RCC 7860 (cell line): ENCODE measurements at regions not wholly inside any gene's neighbourhood (a gene's known extent, or its start where the extent isn't known, plus 50 kb on each side); places are given as distances from the start of the nearest gene placed in this dataset.
A peak's percentile ranks its signal among the peaks of the same experiment; 100 is the strongest.
"Not testable (repeated sequence)": the region's sequence is repeated elsewhere in the genome, so short reads cannot be mapped to it uniquely, and the experiment has no call there.

ENCODE experiments used
- DNase-seq: peaks from one replicate; pipeline ENCODE4 v3.0.0-alpha.2; 2015; ENCODE audit warnings: low spot score
- FAIRE-seq: peaks from 2 replicates; lab custom pipeline; 2012; peaks lifted over from hg19 to GRCh38; lab: Jason Lieb, UNC

DNA sequence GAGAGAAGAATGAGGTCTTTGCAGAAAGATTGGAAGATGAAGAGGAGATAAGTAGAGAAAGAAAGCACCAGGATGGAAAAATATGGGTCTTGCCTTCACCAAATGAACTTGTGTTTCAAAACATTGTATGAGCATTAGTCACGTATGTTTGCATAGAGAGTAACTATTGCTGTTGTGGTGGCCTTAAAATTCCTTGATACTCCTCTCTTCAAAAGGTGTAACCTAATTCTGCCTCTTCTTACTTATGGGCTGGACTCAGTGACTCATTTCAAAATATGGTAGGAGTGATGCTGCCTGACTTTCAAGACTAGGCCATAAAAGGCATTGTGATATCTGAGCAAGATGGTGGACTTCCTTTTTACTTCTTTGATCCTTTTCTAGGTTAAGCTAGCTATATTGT lies 228.7 kb upstream of the ZNF385D start:
- DNase-seq (peak; percentile 28), FAIRE-seq (no peak)

DNA sequence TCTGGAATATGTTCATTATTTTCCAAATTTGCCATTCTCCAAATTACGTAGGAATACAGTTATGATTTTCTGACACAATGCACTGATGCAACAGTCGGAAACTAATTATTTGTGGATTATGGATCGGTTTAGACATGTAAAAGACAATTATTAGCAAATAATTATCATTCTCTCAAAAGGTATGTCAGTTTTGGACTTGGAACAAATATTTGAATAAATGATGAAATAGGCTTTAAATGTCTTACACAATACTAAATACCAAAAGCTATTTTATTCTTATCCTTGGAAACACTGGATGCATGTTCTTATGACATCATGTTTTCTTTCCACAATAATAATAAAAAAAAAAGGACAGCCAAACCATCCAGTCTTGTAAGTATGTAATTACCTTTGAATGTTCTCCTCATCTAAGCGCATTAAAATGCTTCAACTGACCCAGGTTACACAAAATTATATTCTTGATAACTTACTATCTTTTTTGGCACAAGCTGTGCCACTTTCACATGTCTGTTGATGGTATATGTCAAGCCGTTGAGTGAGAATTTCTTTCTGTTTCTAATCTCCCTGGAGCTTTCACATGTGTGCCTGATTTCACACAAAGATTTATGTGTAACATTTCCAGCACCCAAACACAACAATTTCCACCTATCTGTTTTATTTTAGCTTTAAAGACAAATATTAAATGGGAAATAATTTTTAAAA lies 238.5 kb upstream of the ZNF385D start:
- no peak for DNase-seq

DNA sequence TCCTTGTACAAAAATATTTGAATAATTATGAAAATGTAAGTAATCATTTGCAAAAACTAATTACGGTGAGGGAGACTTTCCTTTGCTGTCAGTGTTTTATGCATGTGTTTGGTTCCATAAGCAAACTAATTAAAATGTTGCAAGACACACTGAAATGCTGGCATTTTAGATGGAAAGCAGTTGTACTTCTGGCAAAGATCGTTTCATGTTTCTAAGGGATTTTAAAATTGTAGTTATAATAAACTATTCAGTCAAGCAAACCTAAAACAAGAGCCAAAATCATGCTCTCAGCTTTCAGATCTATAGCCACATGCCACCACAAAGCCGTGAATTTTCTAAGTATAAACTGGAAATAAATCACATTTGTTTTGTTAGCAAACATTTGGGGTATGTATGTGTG lies 240.1 kb upstream of the ZNF385D start:
- DNase-seq (no peak), FAIRE-seq (no peak)

More for the DNA sequence above, 238.5 kb upstream of the ZNF385D start:
- FAIRE-seq, result no peak

DNA sequence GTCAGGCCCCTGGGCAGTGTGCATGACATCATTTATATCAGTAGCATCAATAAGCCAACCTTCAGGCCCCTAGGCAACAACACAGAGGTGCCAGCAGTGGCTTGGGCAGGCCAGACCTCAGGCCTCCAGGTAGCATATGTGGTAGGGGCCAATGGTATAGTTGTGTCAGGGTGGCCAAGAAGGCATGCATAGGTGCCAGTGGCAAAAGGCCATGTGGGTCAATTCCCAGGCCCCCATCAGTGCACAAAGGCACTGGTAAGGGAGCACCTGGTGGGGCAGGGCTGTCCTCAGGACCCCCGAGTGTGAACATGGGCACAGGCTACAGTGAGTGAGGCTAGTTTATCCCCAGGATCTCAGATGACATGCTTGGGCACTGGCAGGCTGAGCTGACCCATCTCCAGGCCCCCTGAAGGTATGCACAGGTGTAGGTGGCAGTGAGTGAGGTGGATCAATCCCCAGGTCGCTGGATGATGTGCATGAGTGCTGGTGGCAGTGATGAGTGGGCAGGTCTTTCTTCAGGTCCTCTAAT lies 244.1 kb upstream of the ZNF385D start:
- no peak for FAIRE-seq
- no peak for DNase-seq

DNA sequence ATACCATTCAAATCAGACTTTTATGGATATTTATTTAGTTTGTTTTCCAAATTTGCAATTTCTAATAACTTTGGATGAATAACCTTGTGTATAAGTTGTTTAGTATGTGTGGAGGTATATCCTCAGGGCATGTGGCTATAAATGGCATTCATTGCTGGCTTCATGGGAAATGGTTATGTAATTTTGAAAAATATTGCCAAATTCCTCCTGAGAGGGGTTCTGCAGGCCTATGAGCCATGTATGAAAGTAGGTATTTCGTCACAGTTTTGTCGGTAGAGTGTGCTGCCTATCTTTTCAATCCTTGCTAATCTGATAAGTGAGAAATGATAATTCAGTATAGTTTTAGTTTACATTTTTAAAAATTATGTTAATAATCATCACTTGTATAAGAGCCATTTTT lies 256.4 kb upstream of the ZNF385D start:
- FAIRE-seq (no peak), DNase-seq (no peak)

DNA sequence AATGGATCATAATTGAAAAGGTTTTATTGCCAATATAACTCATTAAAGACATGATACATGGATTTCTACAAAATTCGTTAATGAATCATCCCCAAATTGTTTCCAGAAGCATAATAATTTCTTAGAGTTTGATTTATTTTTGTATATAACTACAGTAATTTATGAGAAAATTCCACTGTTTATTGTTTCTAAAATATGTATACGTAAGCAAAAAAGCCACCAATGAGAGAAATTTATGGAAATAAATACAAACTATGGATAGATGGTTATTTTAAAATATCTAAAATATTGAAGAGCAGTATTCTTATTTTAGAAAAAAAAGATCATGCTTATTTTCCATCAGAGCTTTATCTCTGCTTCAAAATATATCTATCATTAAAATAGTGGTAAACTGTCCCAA lies 260.0 kb upstream of the ZNF385D start:
- no peak for FAIRE-seq
- no peak for DNase-seq

DNA sequence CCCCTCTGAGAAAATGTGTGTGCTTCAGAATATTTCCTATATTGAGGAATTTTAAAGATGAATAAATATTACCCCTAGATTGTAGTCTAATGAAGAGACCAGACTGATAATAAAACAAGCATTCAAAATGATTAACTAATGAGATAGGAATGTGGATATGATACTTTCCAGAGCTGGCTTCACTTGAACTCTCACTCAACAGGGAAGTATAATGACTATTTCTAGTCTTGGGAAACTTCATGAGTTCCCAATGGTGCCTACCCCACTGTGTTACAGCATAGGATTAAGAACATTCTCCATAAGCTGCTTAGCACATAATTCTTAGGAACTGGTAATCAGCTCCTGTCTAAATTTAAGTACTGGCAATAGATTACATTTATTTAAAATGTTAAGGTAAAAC lies 261.5 kb upstream of the ZNF385D start:
- FAIRE-seq (no peak), DNase-seq (no peak)

DNA sequence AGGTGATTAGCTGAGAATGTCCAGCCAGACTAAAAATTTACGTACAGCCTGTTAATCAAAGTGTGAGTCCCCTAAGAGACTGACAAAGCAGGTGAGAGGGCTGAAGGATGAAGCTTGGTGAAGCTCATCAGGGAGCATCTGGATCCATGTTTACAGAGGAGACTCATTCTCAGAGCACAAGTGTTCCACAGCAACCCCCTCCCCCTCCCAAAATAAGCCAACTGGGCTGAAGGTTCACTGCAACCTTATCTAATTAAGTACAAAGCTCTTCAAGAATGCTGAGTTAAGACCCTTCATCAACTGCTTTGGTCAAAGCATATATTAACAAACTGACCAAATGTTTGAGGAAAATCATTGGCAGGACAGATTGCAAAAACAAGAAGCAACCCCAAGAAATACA lies 262.6 kb upstream of the ZNF385D start:
- FAIRE-seq (no peak), DNase-seq (no peak)

DNA sequence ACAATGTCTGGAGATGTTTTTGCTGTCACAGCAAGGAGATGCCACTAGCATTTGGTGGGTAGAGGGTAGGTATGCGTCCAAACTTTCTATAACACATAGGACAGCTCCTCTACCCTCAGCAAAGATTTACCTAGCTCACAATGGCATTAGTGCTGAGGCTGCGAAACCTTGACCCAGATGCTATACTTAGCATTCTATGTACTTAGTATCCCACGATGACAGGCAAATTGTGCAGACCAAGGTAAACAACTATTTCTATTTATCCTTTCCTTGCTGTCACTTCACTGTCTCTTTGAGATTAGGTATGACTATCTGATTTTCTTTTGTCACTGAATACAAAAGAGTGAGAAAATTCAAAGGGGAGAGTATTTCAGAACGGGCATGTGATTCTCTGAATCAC lies 265.2 kb upstream of the ZNF385D start:
- FAIRE-seq (no peak), DNase-seq (no peak)

DNA sequence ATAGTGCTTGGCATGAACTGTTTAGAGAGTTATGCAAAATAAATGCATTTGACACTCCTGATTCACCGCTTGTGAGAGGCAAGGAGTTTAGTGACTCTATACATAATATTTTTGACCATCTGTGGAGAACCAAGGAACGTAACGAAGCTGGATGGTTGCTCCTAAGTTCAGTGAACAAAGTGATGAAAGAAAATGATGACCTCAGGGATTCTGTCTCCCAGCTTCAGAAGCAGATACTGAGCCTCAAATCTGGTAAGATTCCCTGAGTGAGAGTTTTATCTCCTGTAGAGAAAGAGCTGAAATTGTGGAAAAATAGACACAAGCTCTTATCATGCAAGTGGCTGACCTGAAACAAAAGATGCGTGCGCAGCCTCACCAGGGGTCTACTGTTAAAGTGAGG lies 273.6 kb upstream of the ZNF385D start:
- not testable (repeated sequence) for FAIRE-seq

DNA sequence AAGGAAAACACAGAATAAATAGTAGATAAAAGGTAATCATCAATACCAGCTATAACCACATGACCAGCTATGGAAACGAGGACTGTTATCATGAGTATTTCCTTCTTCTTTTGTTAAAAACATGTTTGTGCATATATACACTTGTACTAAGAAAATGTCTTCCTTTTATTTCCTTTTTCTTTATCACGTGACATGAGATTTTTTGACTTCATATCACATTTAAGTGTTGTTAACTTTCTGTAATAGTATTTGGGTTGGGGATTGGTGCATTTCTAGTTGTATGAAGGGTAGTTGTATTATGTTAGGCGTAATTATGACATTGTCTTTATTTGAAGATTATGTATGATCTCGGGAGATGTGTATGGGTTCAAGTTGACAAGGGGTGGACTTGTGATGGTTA lies 278.5 kb upstream of the ZNF385D start:
- DNase-seq, result no peak
- FAIRE-seq, result no peak

More for the DNA sequence above, 273.6 kb upstream of the ZNF385D start:
- DNase-seq, result not testable (repeated sequence)

DNA sequence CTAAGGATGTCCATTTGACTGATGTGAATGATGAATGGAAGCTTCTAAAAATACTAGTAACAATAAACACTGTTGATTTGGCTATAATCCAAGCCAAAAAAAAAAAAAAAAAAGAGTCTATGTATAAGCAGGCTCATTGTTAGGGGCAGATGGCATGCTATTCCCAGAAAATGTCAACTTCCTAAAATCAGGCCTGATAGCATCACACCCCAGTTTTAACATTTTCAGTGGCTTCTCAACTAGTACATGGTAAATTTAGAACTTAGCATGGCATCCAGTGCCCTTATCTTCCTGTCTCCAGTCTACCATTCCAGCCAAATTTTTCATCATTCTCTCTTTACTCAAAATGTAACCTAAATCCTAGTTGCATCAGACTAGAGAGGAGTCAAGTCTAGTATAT lies 288.2 kb upstream of the ZNF385D start:
- DNase-seq (no peak), FAIRE-seq (no peak)

DNA sequence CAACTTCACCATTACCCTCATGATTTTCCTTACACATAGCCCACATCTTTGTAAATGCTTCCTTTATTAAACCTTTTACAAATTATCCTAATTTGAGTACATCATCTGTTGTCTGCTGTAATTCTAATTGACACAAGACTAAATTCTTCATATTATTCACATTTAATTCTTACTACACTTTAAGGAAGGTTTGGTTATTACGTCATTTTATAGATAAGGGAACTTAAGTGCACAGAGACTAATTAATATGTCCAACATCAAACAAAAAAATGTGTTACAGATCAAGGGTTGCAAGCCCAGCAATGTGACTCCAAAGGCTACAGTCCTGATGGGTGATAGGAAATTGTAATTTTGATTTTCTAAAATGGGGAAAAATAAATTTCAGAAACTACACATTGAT lies 289.1 kb upstream of the ZNF385D start:
- FAIRE-seq, result no peak
- DNase-seq, result no peak

DNA sequence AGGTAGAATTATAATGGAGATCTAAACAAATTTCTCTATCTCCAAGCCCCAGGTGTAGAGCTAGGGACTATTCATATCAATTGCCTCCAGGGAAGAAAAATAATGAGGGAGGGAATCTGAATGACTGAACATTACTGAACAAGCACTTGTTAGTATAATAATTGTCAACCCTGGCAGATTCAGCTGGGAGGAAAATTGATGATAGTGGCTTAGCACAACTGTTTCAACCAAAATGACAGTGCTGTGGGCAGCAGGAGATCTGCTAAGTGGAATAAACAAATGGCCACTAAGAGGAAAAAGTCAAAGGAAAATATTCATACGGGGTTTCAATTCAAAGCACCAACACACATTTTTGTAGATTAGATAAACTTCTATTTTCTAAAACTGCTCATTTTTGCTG lies 294.9 kb upstream of the ZNF385D start:
- no peak for FAIRE-seq
- no peak for DNase-seq

DNA sequence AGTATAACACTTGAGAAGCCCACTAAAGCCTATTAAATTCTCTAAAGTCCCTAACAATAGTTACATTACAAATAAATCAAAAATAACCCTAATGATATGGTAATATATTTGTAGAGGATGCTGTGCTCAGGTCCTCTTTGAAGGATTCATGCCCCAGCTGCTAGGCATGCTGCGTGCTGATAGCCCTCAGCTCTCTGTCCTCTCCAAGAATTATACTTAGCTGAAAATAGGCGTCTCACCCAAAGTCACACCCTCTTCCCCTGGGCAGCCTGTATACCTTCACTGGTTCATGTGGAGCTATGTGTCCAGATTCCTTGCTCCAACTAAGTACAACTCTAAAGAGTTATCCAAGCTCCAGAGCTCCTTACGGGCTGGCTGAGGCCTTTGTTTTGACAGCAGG lies 312.5 kb upstream of the ZNF385D start:
- DNase-seq (no peak), FAIRE-seq (no peak)

DNA sequence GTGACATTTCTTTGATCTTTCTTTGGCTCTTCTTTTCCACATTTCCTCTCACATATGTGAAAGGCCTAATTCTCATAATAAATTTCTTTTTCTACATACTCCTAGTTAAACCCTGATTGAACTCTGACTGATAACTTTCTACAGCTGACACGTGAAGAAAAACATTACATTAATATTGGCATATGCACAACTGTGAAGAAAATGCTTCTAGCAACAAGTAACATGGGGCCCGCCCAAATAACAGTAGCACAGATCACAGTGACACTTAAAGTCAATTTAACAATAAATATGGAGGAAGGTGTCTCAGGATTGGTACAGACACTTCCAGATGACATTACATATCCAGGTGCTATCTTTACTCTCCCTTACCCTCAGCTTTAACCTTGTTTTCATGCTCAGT lies 317.6 kb upstream of the ZNF385D start:
- FAIRE-seq (no peak), DNase-seq (no peak)

DNA sequence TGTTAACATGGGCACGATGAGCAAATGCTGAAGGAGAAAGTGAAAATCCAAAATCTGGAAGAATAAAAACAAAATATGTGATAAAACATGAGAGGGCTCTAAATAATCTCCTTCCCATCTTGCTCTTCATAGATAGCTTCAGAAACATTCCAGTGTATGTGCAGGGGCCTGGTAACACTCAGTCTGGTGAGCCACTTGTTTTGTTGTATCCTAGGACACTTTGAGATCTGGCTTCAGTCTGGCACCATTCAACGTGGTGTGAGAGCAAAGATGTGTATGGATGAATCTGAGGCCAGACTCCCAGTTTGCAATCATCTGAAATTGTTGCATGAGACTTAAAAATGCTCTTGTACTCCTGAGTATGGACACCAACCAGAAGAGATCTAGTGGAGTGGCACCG lies 337.2 kb upstream of the ZNF385D start:
- DNase-seq, result no peak
- FAIRE-seq, result no peak

DNA sequence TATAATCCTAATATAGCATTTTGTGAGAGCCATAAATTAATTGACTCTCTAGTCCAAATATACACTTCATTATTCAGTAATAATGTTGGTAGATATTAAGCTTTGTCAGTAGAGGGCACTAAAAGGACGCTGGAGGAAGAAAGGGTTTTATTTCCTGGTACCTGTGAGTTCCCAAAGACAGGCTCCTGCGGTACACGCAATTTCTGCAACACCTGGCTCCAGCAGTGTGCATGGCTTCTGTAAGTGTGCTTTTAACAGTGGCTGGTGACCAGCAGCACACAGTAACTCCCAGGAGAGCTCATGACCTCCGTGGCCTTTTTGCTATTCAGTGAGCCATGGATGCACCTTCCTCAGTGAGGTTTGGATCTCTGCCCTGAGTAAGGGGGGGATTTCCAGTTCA lies 338.3 kb upstream of the ZNF385D start:
- FAIRE-seq, result no peak
- peak; percentile 16 for DNase-seq

DNA sequence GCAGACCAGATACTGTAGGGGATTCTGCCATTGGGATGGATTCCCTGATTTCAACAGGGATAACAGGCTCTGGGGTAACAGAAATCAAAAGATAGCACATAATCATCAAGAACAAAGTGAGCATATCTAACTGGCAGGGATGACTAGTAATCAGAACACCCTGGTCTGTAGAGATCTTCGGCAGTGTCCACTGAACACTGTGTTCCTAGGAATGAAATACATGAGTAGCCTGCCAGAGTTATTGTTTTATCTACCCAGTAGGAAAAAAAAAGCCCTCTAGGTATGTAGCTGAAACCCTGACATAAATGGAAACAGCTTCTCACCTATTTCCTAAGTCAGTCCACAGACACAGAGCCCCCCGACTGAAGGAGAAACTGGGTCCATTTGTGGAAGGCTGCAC lies 340.3 kb upstream of the ZNF385D start:
- no peak for FAIRE-seq
- DNase-seq, result no peak

DNA sequence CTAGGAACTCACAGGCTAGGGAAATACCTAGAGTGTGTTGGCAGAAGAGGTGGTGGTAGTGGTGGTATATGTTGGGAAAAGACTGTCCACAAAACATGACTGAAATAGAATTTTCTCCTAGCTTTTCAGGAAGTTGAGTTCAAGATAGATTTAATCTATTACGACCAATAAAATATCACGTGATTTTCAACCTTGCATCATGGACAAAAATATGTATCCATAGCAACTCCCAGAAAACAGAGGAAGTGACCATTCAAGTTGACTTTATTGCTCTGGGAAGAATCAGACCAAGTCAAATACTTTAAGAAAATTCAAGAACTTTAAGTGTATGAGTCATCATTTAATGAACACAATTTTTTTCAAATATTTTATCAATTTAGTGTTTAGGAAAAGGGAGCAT lies 347.0 kb upstream of the ZNF385D start:
- DNase-seq, result no peak
- no peak for FAIRE-seq

DNA sequence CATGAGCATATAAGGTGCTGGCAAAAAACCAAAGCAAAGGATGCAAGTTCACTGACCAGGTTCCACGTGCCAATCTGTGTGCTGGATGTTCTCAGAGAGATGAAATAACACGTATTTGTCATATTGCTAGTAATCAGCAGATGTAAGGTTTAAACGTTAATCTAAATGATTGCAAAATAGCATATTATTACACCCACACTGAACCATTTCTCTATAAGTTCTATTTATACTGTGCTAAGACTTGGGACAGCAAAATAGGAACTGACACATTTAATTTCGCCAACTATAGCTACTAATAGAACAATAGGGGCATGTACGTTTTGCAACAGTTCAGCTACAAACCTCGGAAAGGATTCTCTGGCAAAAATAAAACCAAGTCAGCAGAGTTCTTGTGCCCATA lies 350.3 kb upstream of the ZNF385D start:
- DNase-seq (no peak), FAIRE-seq (no peak)

DNA sequence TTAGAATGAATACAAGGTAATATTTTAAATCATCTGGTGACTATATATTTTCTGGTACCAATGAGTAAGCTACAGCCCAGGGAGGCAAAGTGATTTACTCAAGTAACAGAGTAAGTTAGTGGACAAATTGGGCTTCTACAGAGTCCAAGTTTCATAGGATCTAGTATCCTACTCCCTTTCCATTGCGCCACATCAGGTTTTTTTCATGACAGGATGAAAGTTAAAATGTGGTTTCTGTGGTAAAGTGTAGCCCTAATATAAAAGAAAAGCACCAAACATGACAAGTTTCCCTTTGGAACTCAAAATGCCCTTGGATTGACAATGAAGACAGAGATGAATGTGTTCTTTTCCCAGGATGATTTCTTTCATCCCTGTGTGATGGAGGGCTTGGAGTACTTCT lies 350.8 kb upstream of the ZNF385D start:
- FAIRE-seq, result no peak
- DNase-seq, result no peak

DNA sequence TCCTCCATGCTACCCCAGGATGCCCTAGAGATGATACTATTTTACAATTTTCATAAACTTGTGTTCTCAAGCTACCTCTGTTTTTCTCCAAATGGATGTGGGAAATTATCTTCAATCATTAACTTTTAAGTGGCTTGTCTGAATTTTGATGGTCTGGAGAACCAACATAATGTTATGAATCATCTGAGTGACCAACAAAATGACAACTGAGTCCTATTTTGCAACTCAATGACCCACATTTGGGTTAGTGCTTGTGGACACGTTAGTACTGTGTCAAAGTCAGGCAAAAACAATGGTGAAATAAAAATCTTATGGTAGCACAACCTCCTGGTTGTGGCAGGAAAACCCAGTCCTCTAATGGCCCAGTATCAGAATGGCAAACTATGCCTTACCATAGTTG lies 352.4 kb upstream of the ZNF385D start:
- FAIRE-seq, result no peak

More for the DNA sequence above, 352.4 kb upstream of the ZNF385D start:
- no peak for DNase-seq
